HEK293 (cell line): ENCODE measurements at regions not wholly inside any gene's neighbourhood (a gene's known extent, or its start where the extent isn't known, plus 50 kb on each side); places are given as distances from the start of the nearest gene placed in this dataset.

ENCODE experiments used
- CTCF ChIA-PET: fragments of 350-600 bp; formaldehyde crosslinking; extraction: SDS; loops from one replicate; lab custom pipeline; 2021; ENCODE audit warnings: antibody characterized with exemption; lab: Yijun Ruan, JAX
- POLR2A ChIA-PET: fragments of 300-600 bp; formaldehyde crosslinking; extraction: SDS; loops from one replicate; lab custom pipeline; 2020; ENCODE audit warnings: antibody characterized with exemption, inconsistent platforms; lab: Yijun Ruan, JAX
- H3K27ac ChIP-seq: fragments of 200-500 bp; sonication (Bioruptor generic); 2 replicates; pipeline ENCODE4 v1.5.1; 2014; ENCODE audit warnings: low read depth, low read length, control low read depth, inconsistent platforms; ENCODE audit errors: extremely low read depth
- H3K36me3 ChIP-seq, 2 experiments: fragments of 200-500 bp in 1 of 2; sonication (Bioruptor generic) in 1 of 2; 1 replicate in 1 of 2; 2 replicates in 1 of 2; pipeline ENCODE4 v1.5.1; 2014 to 2017; ENCODE audit warnings: inconsistent platforms in 2 of 2, low read length in 2 of 2; ENCODE audit not compliant: control insufficient read depth in 2 of 2, insufficient read depth in 1 of 2
- H3K4me1 ChIP-seq: fragments of 200-500 bp; sonication (Bioruptor generic); 2 replicates; pipeline ENCODE4 v1.5.1; 2014; ENCODE audit warnings: mild to moderate bottlenecking, low read length, inconsistent platforms; ENCODE audit not compliant: control insufficient read depth, insufficient read depth
- H3K4me3 ChIP-seq: 2 replicates; pipeline ENCODE4 v1.5.1; 2011; ENCODE audit warnings: low read depth, mild to moderate bottlenecking, control low read depth, low read length, moderate library complexity
- H3K9me3 ChIP-seq: fragments of 200-500 bp; sonication (Bioruptor generic); 2 replicates; pipeline ENCODE4 v1.5.1; 2014; ENCODE audit warnings: low read depth, low read length, inconsistent platforms; ENCODE audit not compliant: control insufficient read depth, insufficient read depth
- GFI1B ChIP-seq: fragments of 450-650 bp; formaldehyde crosslinking; IDR thresholded peaks from 2 replicates; pipeline ENCODE4 v1.5.1; 2016; ENCODE audit warnings: missing biosample characterization, missing genetic modification characterization
- HOXA7 ChIP-seq: sonication (generic); formaldehyde crosslinking; IDR thresholded peaks from 2 replicates; pipeline ENCODE4 v1.8.1; 2022; ENCODE audit warnings: missing genetic modification reagents, borderline replicate concordance
- HOXC10 ChIP-seq: sonication (generic); formaldehyde crosslinking; IDR thresholded peaks from 2 replicates; pipeline ENCODE4 v1.8.1; 2023; ENCODE audit warnings: mild to moderate bottlenecking, missing genetic modification reagents
- PBX3 ChIP-seq: sonication (generic); formaldehyde crosslinking; IDR thresholded peaks from 2 replicates; pipeline ENCODE4 v1.8.1; 2022; ENCODE audit warnings: mild to moderate bottlenecking, moderate library complexity, missing genetic modification reagents
- SALL2 ChIP-seq: fragments of 450-650 bp; formaldehyde crosslinking; IDR thresholded peaks from 2 replicates; pipeline ENCODE4 v1.5.0; 2017; ENCODE audit warnings: missing biosample characterization, mild to moderate bottlenecking, missing genetic modification characterization, borderline replicate concordance
- TSHZ1 ChIP-seq: fragments of 450-650 bp; formaldehyde crosslinking; IDR thresholded peaks from 2 replicates; pipeline ENCODE4 v1.5.1; 2016; ENCODE audit warnings: missing biosample characterization, missing genetic modification characterization, borderline replicate concordance
- YY2 ChIP-seq: fragments of 450-650 bp; formaldehyde crosslinking; IDR thresholded peaks from 2 replicates; pipeline ENCODE4 v1.5.1; 2016; ENCODE audit warnings: missing biosample characterization, missing genetic modification characterization
- ZBTB48 ChIP-seq: fragments of 450-650 bp; formaldehyde crosslinking; IDR thresholded peaks from 2 replicates; pipeline ENCODE4 v1.5.1; 2016; ENCODE audit warnings: missing biosample characterization, missing genetic modification characterization
- ZBTB8A ChIP-seq: fragments of 450-650 bp; formaldehyde crosslinking; IDR thresholded peaks from 2 replicates; pipeline ENCODE4 v1.5.1; 2016; ENCODE audit warnings: missing biosample characterization, missing genetic modification characterization
- ZNF132 ChIP-seq: fragments of 450-650 bp; formaldehyde crosslinking; IDR thresholded peaks from 2 replicates; pipeline ENCODE4 v1.5.1; 2017; ENCODE audit warnings: missing biosample characterization, missing genetic modification characterization, borderline replicate concordance
- ZNF138 ChIP-seq: fragments of 450-650 bp; formaldehyde crosslinking; IDR thresholded peaks from 2 replicates; pipeline ENCODE4 v1.5.1; 2016; ENCODE audit warnings: missing biosample characterization, missing genetic modification characterization, borderline replicate concordance
- ZNF140 ChIP-seq: fragments of 450-650 bp; formaldehyde crosslinking; IDR thresholded peaks from 2 replicates; pipeline ENCODE4 v1.5.1; 2016; ENCODE audit warnings: missing biosample characterization, missing genetic modification characterization
- ZNF16 ChIP-seq: fragments of 450-650 bp; formaldehyde crosslinking; IDR thresholded peaks from 2 replicates; pipeline ENCODE4 v1.5.1; 2016; ENCODE audit warnings: low read depth, missing biosample characterization, missing genetic modification characterization
- ZNF169 ChIP-seq: fragments of 450-650 bp; formaldehyde crosslinking; IDR thresholded peaks from 2 replicates; pipeline ENCODE4 v1.5.1; 2016; ENCODE audit warnings: missing biosample characterization, missing genetic modification characterization
- ZNF23 ChIP-seq: fragments of 450-650 bp; formaldehyde crosslinking; IDR thresholded peaks from 2 replicates; pipeline ENCODE4 v1.5.1; 2016; ENCODE audit warnings: missing biosample characterization, missing genetic modification characterization, borderline replicate concordance
- ZNF248 ChIP-seq: fragments of 450-650 bp; formaldehyde crosslinking; IDR thresholded peaks from 2 replicates; pipeline ENCODE4 v1.5.1; 2017; ENCODE audit warnings: missing biosample characterization, missing genetic modification characterization
- ZNF37A ChIP-seq: fragments of 450-650 bp; IDR thresholded peaks from 2 replicates; pipeline ENCODE4 v1.5.1; 2018; ENCODE audit warnings: missing biosample characterization, missing genetic modification characterization
- ZNF48 ChIP-seq: fragments of 450-650 bp; formaldehyde crosslinking; IDR thresholded peaks from 2 replicates; pipeline ENCODE4 v1.5.1; 2016; ENCODE audit warnings: missing biosample characterization, missing genetic modification characterization
- ZNF548 ChIP-seq: fragments of 450-650 bp; formaldehyde crosslinking; IDR thresholded peaks from 2 replicates; pipeline ENCODE4 v1.5.1; 2016; ENCODE audit warnings: missing biosample characterization, missing genetic modification characterization
- ZNF555 ChIP-seq: fragments of 450-650 bp; formaldehyde crosslinking; conservative IDR thresholded peaks from 2 replicates; pipeline ENCODE4 v1.5.1; 2017; ENCODE audit warnings: missing biosample characterization, mild to moderate bottlenecking, missing genetic modification characterization, inconsistent platforms
- ZNF645 ChIP-seq: fragments of 450-650 bp; formaldehyde crosslinking; IDR thresholded peaks from 2 replicates; pipeline ENCODE4; 2016; ENCODE audit warnings: missing biosample characterization, missing genetic modification characterization
- ZNF747 ChIP-seq: fragments of 450-650 bp; formaldehyde crosslinking; IDR thresholded peaks from 2 replicates; pipeline ENCODE4 v1.5.1; 2016; ENCODE audit warnings: missing biosample characterization, missing genetic modification characterization
- ZNF777 ChIP-seq: fragments of 450-650 bp; formaldehyde crosslinking; IDR thresholded peaks from 2 replicates; pipeline ENCODE4 v1.5.1; 2017; ENCODE audit warnings: missing biosample characterization, missing genetic modification characterization, borderline replicate concordance
- ZNF830 ChIP-seq: fragments of 450-650 bp; IDR thresholded peaks from 2 replicates; pipeline ENCODE4 v1.5.0; 2018; ENCODE audit warnings: missing biosample characterization, missing genetic modification characterization, low read depth, mild to moderate bottlenecking, moderate library complexity
- ZXDB ChIP-seq: fragments of 450-650 bp; formaldehyde crosslinking; IDR thresholded peaks from 2 replicates; pipeline ENCODE4 v1.5.1; 2016; ENCODE audit warnings: missing biosample characterization, missing genetic modification characterization

GRCh38 chr7:124489925-124490324 lies 275.7 kb downstream of the GPR37 start (continued):
- TF ChIP-seq HOXC10 (CRISPR knock-in tag): no peak
- no peak for TF ChIP-seq ZXDB

- Histone ChIP-seq H3K9me3 (no peaks in the 10 kb centered on the region), H3K27ac (no peak overlapping the region), H3K4me1 (no peaks in the 10 kb centered on the region), H3K4me3 (no peak overlapping the region), H3K36me3 (no peaks in the 10 kb centered on the region)
- POLR2A ChIA-PET: no interaction called here
- TF ChIP-seq GFI1B (tag by site-specific recombination) (no peak), ZNF747 (no peak), ZNF48 (tag by site-specific recombination) (no peak), SALL2 (no peak), ZNF555 (tag by site-specific recombination) (no peak), ZNF37A (no peak), ZBTB8A (tag by site-specific recombination) (no peak), TSHZ1 (tag by site-specific recombination) (no peak), ZNF548 (tag by site-specific recombination) (no peak), ZNF777 (tag by site-specific recombination) (no peak), HOXA7 (CRISPR knock-in tag) (no peak), ZNF23 (tag by site-specific recombination) (no peak)
- CTCF ChIA-PET: interaction anchor here (0.6 kb wide), 1 partner anchor 309 kb away, joined by 5 read pairs; no protein-coding TSS in a partner anchor
These were observed 276.3 kb downstream of the GPR37 start for GRCh38 chr7:124489082-124489819.

- TF ChIP-seq PBX3 (CRISPR knock-in tag): no peak
- no peak for TF ChIP-seq ZNF138 (tag by site-specific recombination)
- TF ChIP-seq ZBTB48 (tag by site-specific recombination): no peak
- no peak for TF ChIP-seq ZXDB
- no peak for TF ChIP-seq ZNF140 (tag by site-specific recombination)
- no peak for TF ChIP-seq ZNF645 (tag by site-specific recombination)
- no peak for TF ChIP-seq ZNF16 (tag by site-specific recombination)
- TF ChIP-seq ZNF830: no peak
- no peak for TF ChIP-seq ZNF248 (tag by site-specific recombination)
- no peak for TF ChIP-seq YY2 (tag by site-specific recombination)
- no peak for TF ChIP-seq GFI1B (tag by site-specific recombination)
- TF ChIP-seq ZNF555 (tag by site-specific recombination): no peak
- TF ChIP-seq ZNF169 (tag by site-specific recombination): no peak
- no peak for TF ChIP-seq ZNF132 (tag by site-specific recombination)
- no peaks in the 10 kb centered on the region for H3K36me3 ChIP-seq
- no peak overlapping the region for H3K27ac ChIP-seq
- no peak overlapping the region for H3K4me3 ChIP-seq
- no peaks in the 10 kb centered on the region for H3K4me1 ChIP-seq
- ChIA-PET POLR2A (no interaction called here), CTCF (no interaction called here)
- no peaks in the 10 kb centered on the region for H3K9me3 ChIP-seq
These were observed 283.4 kb downstream of the GPR37 start for GRCh38 chr7:124482229-124482628.
